Vagina (tissue), 2 donors: ENCODE measurements at regions not wholly inside any gene's neighbourhood (a gene's known extent, or its start where the extent isn't known, plus 50 kb on each side); places are given as distances from the start of the nearest gene placed in this dataset.

Experiments
- DNase-seq, 2 donors: peaks; one replicate each; pipeline ENCODE4 v3.0.0-alpha.2; 2017; ENCODE audit errors: extremely low spot score in 2 of 2
- H3K27ac ChIP-seq: fragments of 200-600 bp; sonication (generic); one replicate; pipeline ENCODE4 v1.5.1; 2019
- H3K27me3 ChIP-seq: fragments of 200-600 bp; sonication (generic); one replicate; pipeline ENCODE4 v1.5.1; 2019
- H3K36me3 ChIP-seq, 2 donors: fragments of 200-600 bp; sonication (generic); one replicate each; pipeline ENCODE4 v1.5.1; 2017 to 2019
- H3K4me1 ChIP-seq: fragments of 200-600 bp; sonication (generic); one replicate; pipeline ENCODE4 v1.5.1; 2019
- H3K4me3 ChIP-seq, 2 donors: fragments of 200-600 bp; sonication (generic); 1 replicate in 1 of 2; 2 replicates in 1 of 2; pipeline ENCODE4 v1.5.1; 2016 to 2019
- H3K9me3 ChIP-seq: fragments of 200-600 bp; sonication (generic); one replicate; pipeline ENCODE4 v1.5.1; 2019
- CTCF ChIP-seq, 3 experiments: fragments of 450-650 bp in 2 of 3; fragments of 200-600 bp in 1 of 3; sonication (generic) in 1 of 3; IDR thresholded peaks; one replicate each; pipeline ENCODE4 v1.5.1; 2017 to 2019; ENCODE audit warnings: antibody characterized with exemption in 3 of 3, mild to moderate bottlenecking in 2 of 3, moderate library complexity in 2 of 3
- POLR2A ChIP-seq, 2 donors: fragments of 450-650 bp; IDR thresholded peaks; one replicate each; pipeline ENCODE4 v1.6.1; 2017; ENCODE audit warnings: antibody characterized with exemption in 2 of 2, mild to moderate bottlenecking in 2 of 2, moderate library complexity in 2 of 2
- POLR2AphosphoS5 ChIP-seq, 2 donors: sonication (generic); formaldehyde crosslinking; IDR thresholded peaks; one replicate each; pipeline ENCODE4 v1.9.0; 2017; ENCODE audit warnings: antibody characterized with exemption in 2 of 2, mild to moderate bottlenecking in 2 of 2, low read depth in 1 of 2; ENCODE audit not compliant: insufficient read depth in 1 of 2
- intact Hi-C: fragments of 100-400 bp; cut with DNase I; formaldehyde crosslinking; loops from one replicate; pipeline ENCODE4 v1.15.1; 2023

- no peaks in the 10 kb centered on the region for H3K9me3 ChIP-seq
- H3K4me3 ChIP-seq = no peak overlapping the region
- H3K27ac ChIP-seq = no peak overlapping the region
- DNase-seq = no peak
- TF ChIP-seq CTCF (IDR thresholded peaks at IDR 0.05) = no peak
- TF ChIP-seq POLR2A (IDR thresholded peaks at IDR 0.05) = no peak
- TF ChIP-seq POLR2AphosphoS5 (IDR thresholded peaks at IDR 0.05; ENCODE audit: insufficient read depth in 1 of 2, low read depth in 1 of 2) = no peak
- H3K4me1 ChIP-seq = no peaks in the 10 kb centered on the region
- H3K36me3 ChIP-seq = no peaks in the 10 kb centered on the region
- intact Hi-C loops = no loop called here
- no peaks in the 10 kb centered on the region for H3K27me3 ChIP-seq
Measured at GRCh38 chr11:15526859-15527450, 412.2 kb downstream of the INSC start.

GRCh38 chr11:15532432-15532831 is 417.7 kb downstream of the INSC start:
- no peak overlapping the region for H3K27ac ChIP-seq
- no peak overlapping the region for H3K4me3 ChIP-seq
- H3K36me3 ChIP-seq = no peaks in the 10 kb centered on the region
- no peaks in the 10 kb centered on the region for H3K9me3 ChIP-seq
- TF ChIP-seq POLR2AphosphoS5 (IDR thresholded peaks at IDR 0.05; ENCODE audit: insufficient read depth in 1 of 2, low read depth in 1 of 2) = no peak
- TF ChIP-seq POLR2A (IDR thresholded peaks at IDR 0.05) = no peak
- TF ChIP-seq CTCF (IDR thresholded peaks at IDR 0.05) = no peak
- H3K27me3 ChIP-seq = no peaks in the 10 kb centered on the region
- H3K4me1 ChIP-seq = no peaks in the 10 kb centered on the region
- no peak for DNase-seq
- intact Hi-C loops = no loop called here

GRCh38 chr11:15534266-15534665 is 419.5 kb downstream of the INSC start:
- no peak overlapping the region for H3K27ac ChIP-seq
- intact Hi-C loops = no loop called here

GRCh38 chr11:15535414-15535813 is 420.7 kb downstream of the INSC start:
- no peak for TF ChIP-seq CTCF (IDR thresholded peaks at IDR 0.05)
- no peak for TF ChIP-seq POLR2AphosphoS5 (IDR thresholded peaks at IDR 0.05; ENCODE audit: insufficient read depth in 1 of 2, low read depth in 1 of 2)
- no peak for TF ChIP-seq POLR2A (IDR thresholded peaks at IDR 0.05)
- Histone ChIP-seq H3K27me3 (no peaks in the 10 kb centered on the region), H3K9me3 (no peaks in the 10 kb centered on the region), H3K36me3 (no peaks in the 10 kb centered on the region), H3K4me3 (no peak overlapping the region), H3K4me1 (no peaks in the 10 kb centered on the region), H3K27ac (no peak overlapping the region)
- intact Hi-C loops = no loop called here
- DNase-seq = no peak

More at GRCh38 chr11:15534266-15534665, 419.5 kb downstream of the INSC start:
- Histone ChIP-seq H3K4me1 (no peaks in the 10 kb centered on the region), H3K27me3 (no peaks in the 10 kb centered on the region), H3K9me3 (no peaks in the 10 kb centered on the region), H3K36me3 (no peaks in the 10 kb centered on the region), H3K4me3 (no peak overlapping the region)
- no peak for TF ChIP-seq CTCF (IDR thresholded peaks at IDR 0.05)
- TF ChIP-seq POLR2A (IDR thresholded peaks at IDR 0.05) = no peak
- TF ChIP-seq POLR2AphosphoS5 (IDR thresholded peaks at IDR 0.05; ENCODE audit: insufficient read depth in 1 of 2, low read depth in 1 of 2) = no peak
- no peak for DNase-seq

GRCh38 chr11:15536438-15536837 is 421.7 kb downstream of the INSC start:
- H3K27ac ChIP-seq = no peak overlapping the region

More at GRCh38 chr11:15536438-15536837, 421.7 kb downstream of the INSC start:
- no peak for TF ChIP-seq CTCF (IDR thresholded peaks at IDR 0.05)
- no peak for TF ChIP-seq POLR2A (IDR thresholded peaks at IDR 0.05)
- no peak for TF ChIP-seq POLR2AphosphoS5 (IDR thresholded peaks at IDR 0.05; ENCODE audit: insufficient read depth in 1 of 2, low read depth in 1 of 2)
- H3K36me3 ChIP-seq = no peaks in the 10 kb centered on the region
- H3K4me1 ChIP-seq = no peaks in the 10 kb centered on the region
- H3K27me3 ChIP-seq = no peaks in the 10 kb centered on the region
- intact Hi-C loops = no loop called here
- DNase-seq = no peak
- H3K4me3 ChIP-seq = no peak overlapping the region
- no peaks in the 10 kb centered on the region for H3K9me3 ChIP-seq
